Nephron (organoid): ENCODE measurements at regions not wholly inside any gene's neighbourhood (a gene's known extent, or its start where the extent isn't known, plus 50 kb on each side); places are given as distances from the start of the nearest gene placed in this dataset.
A peak's percentile ranks its signal among the peaks of the same experiment; 100 is the strongest.

Source experiments
- H3K27ac Mint-ChIP-seq, 3 experiments: 2 replicates each; pipeline ENCODE4 v1.8.0; 2020; ENCODE audit warnings: mixed read lengths in 3 of 3, mild to moderate bottlenecking in 2 of 3, moderate library complexity in 1 of 3
- H3K27me3 Mint-ChIP-seq: 2 replicates; pipeline ENCODE4 v1.8.0; 2021; ENCODE audit warnings: low read depth, mild to moderate bottlenecking, moderate library complexity, mixed read lengths
- H3K36me3 Mint-ChIP-seq: 2 replicates; pipeline ENCODE4 v1.8.0; 2020; ENCODE audit warnings: low read depth, mixed read lengths
- H3K4me1 Mint-ChIP-seq: 2 replicates; pipeline ENCODE4 v1.8.0; 2020; ENCODE audit warnings: mixed read lengths
- H3K4me3 Mint-ChIP-seq, 3 experiments: 2 replicates each; pipeline ENCODE4 v1.8.0; 2020; ENCODE audit warnings: mild to moderate bottlenecking in 3 of 3, mixed read lengths in 3 of 3, moderate library complexity in 2 of 3
- H3K9me3 Mint-ChIP-seq: 2 replicates; pipeline ENCODE4 v1.8.0; 2020; ENCODE audit warnings: mixed read lengths
- CTCF ChIP-seq, 3 experiments: fragments of 200-600 bp; sonication (generic); IDR thresholded peaks; one replicate each; pipeline ENCODE4 v1.5.0; 2021; ENCODE audit warnings: antibody characterized with exemption in 3 of 3; ENCODE audit not compliant: unreplicated experiment in 3 of 3

DNA sequence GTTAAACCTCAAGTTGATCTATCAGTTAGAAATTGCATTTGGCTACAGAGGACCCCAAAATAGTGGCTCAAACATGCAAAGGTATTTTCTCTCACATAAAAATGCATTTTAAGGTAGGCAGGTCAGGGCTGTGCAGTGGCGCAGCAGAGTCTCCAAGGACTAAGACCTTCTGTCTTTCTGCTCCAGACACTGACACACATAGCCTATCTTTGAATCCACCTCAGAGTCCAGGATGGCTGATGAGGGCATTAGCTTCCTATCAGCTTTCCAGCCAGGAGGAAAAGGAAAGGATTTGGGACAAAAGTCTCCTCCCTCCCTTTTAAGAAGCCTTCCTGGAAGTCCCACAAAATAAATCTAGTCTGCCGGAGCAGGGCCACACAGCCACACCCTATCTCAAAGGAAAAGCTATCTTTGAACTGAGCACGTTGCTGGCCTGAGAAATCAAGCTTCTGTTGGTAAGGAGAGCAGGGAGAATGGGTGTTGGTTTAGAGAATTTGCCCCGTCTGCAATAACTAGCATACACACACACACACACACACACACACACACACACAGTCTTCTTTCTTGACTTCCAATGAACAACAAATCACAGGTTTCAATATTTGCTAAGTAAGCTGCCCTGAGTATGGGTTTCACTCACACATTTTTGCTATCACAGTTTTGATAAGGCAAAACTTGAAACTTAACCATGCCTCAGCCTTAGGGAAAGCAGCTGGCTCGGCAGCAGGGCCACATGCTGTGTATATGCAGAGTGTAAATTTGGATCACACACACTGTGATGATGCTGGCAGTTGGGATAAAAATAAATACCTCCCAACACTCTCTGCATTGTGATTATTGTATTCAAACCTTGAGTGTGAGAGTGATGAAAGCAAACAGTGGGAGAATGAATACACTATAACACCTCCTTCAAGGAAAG is 116.6 kb upstream of the MAP3K1 start:
- Mint-ChIP-seq H3K27ac (peak overlapping the region; percentile 52 to 77 (median 53)), H3K9me3 (no peaks in the 10 kb centered on the region), H3K4me1 (peaks cover 51% of the 10 kb centered on the region), H3K27me3 (peaks cover 6% of the 10 kb centered on the region), H3K4me3 (peak overlapping the region in 1 of 3 experiments; percentile 61), H3K36me3 (no peaks in the 10 kb centered on the region)
- no peak for TF ChIP-seq CTCF (IDR thresholded peaks at IDR 0.05; ENCODE audit: unreplicated experiment in 3 of 3)

DNA sequence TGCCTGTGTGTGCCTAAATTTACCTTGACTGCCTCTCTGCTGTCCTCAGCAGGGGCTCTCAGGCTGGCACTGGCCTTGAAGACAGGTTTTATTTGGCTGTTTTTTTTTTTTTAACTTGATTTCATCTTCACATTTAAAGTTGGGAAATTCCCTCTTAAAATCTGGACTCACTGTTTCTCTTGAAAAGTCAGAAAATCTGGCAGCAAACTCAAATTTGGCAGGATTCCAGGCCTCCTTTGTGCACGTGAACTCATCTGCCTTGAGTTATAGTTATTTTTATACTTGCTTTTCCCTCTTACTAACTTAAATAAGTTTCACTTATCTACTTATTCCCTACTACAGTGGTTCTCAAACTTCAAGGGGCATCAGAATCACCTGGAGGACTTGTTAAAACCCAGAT is 118.4 kb upstream of the MAP3K1 start:
- Mint-ChIP-seq H3K27me3 (peaks cover 6% of the 10 kb centered on the region), H3K4me3 (no peak overlapping the region), H3K9me3 (no peaks in the 10 kb centered on the region), H3K27ac (peak overlapping the region; percentile 72 to 93 (median 81)), H3K4me1 (peaks cover 46% of the 10 kb centered on the region), H3K36me3 (no peaks in the 10 kb centered on the region)
- TF ChIP-seq CTCF (IDR thresholded peaks at IDR 0.05; ENCODE audit: unreplicated experiment in 3 of 3) = no peak

DNA sequence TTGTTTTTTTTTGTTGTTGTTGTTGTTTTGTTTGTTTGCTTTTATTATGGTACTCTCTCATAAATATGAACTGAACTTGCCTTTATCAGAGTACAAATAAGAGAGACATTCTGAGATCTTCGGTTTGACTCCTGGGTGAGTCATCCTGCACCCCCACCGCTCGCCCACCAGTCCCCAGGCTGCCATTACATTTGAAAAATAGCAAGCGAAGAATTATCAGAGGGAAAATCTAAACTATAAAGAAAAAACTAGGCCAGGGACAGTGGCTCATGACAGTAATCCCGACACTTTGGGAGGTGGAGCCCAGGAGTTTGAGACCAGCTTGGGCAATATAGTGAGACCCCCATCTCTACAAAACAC is 122.1 kb upstream of the MAP3K1 start:
- Mint-ChIP-seq H3K27me3 (peaks cover 10% of the 10 kb centered on the region), H3K4me3 (no peak overlapping the region), H3K27ac (no peak overlapping the region), H3K36me3 (no peaks in the 10 kb centered on the region), H3K4me1 (peaks cover 24% of the 10 kb centered on the region), H3K9me3 (no peaks in the 10 kb centered on the region)
- no peak for TF ChIP-seq CTCF (IDR thresholded peaks at IDR 0.05; ENCODE audit: unreplicated experiment in 3 of 3)

- no peak overlapping the region for H3K27ac Mint-ChIP-seq
- peaks cover 19% of the 10 kb centered on the region for H3K4me1 Mint-ChIP-seq
- no peak for TF ChIP-seq CTCF (IDR thresholded peaks at IDR 0.05; ENCODE audit: unreplicated experiment in 3 of 3)
- peaks cover 10% of the 10 kb centered on the region for H3K27me3 Mint-ChIP-seq
- no peak overlapping the region for H3K4me3 Mint-ChIP-seq
- no peaks in the 10 kb centered on the region for H3K36me3 Mint-ChIP-seq
- H3K9me3 Mint-ChIP-seq = no peaks in the 10 kb centered on the region
Measured at GRCh38 chr5:56692359-56693219, 122.8 kb upstream of the MAP3K1 start.

DNA sequence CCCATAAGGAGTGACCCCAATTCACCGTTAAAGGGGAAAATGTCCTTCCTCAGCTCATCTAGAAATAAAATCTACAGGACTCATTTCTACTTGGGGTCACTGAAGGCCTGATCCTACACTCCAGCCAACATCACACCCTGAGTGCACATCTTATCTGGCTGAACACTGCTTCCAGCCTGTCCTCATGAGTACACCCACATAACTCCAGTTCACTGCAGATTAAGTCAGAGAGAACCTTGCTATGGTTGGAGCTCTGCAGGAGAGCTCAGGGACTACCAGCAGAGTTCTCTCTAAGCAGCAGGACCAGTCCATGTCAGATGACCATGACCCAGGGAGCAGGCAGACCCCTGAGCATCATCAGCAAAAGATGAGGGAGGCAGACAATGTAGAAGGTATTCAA is 126.9 kb upstream of the MAP3K1 start:
- no peak for TF ChIP-seq CTCF (IDR thresholded peaks at IDR 0.05; ENCODE audit: unreplicated experiment in 3 of 3)
- Mint-ChIP-seq H3K36me3 (no peaks in the 10 kb centered on the region), H3K9me3 (no peaks in the 10 kb centered on the region), H3K27ac (peak overlapping the region in 2 of 3 experiments; percentile 10 to 63), H3K4me3 (no peak overlapping the region), H3K4me1 (peaks cover 9% of the 10 kb centered on the region), H3K27me3 (peaks cover 4% of the 10 kb centered on the region)
